ENCODE measurements at regions not wholly inside any gene's neighbourhood (a gene's known extent, or its start where the extent isn't known, plus 50 kb on each side); places are given as distances from the start of the nearest gene placed in this dataset.
"Not testable (repeated sequence)": the region's sequence is repeated elsewhere in the genome, so short reads cannot be mapped to it uniquely, and the experiment has no call there.

- DNase-seq (ENCODE audit: low read depth); H3K4me3 ChIP-seq (ENCODE audit: low read depth, low read length): not testable (repeated sequence)
These were observed 55.0 kb upstream of the AGAP4 start for GRCh38 chr10:45902324-45902723.

GRCh38 chr10:45903614-45904013 lies 56.3 kb upstream of the AGAP4 start:
- H3K4me3 ChIP-seq (ENCODE audit: low read depth, low read length); DNase-seq (ENCODE audit: low read depth): not testable (repeated sequence)

GRCh38 chr10:45904070-45904469 lies 56.8 kb upstream of the AGAP4 start:
- H3K4me3 ChIP-seq (ENCODE audit: low read depth, low read length); DNase-seq (ENCODE audit: low read depth): not testable (repeated sequence)

GRCh38 chr10:45913205-45913604 lies 59.1 kb upstream of the TIMM23 start:
- not testable (repeated sequence) for H3K4me3 ChIP-seq (ENCODE audit: low read depth, low read length); DNase-seq (ENCODE audit: low read depth)

GRCh38 chr10:45914740-45915139 lies 57.5 kb upstream of the TIMM23 start:
- not testable (repeated sequence) for DNase-seq (ENCODE audit: low read depth); H3K4me3 ChIP-seq (ENCODE audit: low read depth, low read length)

GRCh38 chr10:45915617-45916016 lies 56.7 kb upstream of the TIMM23 start:
- not testable (repeated sequence) for DNase-seq (ENCODE audit: low read depth); H3K4me3 ChIP-seq (ENCODE audit: low read depth, low read length)

GRCh38 chr10:45920876-45921275 lies 51.4 kb upstream of the TIMM23 start:
- not testable (repeated sequence) for DNase-seq (ENCODE audit: low read depth); H3K4me3 ChIP-seq (ENCODE audit: low read depth, low read length)
- TF ChIP-seq CTCF (IDR thresholded peaks at IDR 0.05; ENCODE audit: control insufficient read depth, extremely low read depth, insufficient read depth), result peak; percentile 33
